ENCODE measurements at regions not wholly inside any gene's neighbourhood (a gene's known extent, or its start where the extent isn't known, plus 50 kb on each side); places are given as distances from the start of the nearest gene placed in this dataset.

DNA sequence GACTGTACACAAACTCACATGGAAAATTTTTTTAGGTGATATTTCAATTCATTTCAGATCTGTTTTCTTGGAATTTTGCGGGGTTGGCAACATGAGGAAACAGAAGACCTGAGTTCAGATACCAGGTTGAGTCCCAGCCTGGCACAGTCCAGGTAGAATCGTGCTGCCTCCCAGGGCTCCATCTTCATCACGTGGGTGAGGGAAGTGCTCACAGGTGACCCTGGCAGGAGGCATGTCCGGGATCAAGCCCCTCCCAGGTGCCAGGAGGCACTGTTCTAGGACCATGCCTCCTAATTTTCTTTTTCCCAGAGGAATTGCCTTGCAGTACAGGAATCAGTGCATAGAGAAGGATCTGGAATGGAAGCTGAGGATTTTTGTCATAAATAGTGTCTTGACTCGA, 318.3 kb upstream of the IRX4 start (continued):
- TF ChIP-seq ETS1 (IDR thresholded peaks at IDR 0.05) = no peak
- TF ChIP-seq STAT1 (IDR thresholded peaks at IDR 0.05; ENCODE audit: unreplicated experiment) = no peak
- TF ChIP-seq, protein P1, sequence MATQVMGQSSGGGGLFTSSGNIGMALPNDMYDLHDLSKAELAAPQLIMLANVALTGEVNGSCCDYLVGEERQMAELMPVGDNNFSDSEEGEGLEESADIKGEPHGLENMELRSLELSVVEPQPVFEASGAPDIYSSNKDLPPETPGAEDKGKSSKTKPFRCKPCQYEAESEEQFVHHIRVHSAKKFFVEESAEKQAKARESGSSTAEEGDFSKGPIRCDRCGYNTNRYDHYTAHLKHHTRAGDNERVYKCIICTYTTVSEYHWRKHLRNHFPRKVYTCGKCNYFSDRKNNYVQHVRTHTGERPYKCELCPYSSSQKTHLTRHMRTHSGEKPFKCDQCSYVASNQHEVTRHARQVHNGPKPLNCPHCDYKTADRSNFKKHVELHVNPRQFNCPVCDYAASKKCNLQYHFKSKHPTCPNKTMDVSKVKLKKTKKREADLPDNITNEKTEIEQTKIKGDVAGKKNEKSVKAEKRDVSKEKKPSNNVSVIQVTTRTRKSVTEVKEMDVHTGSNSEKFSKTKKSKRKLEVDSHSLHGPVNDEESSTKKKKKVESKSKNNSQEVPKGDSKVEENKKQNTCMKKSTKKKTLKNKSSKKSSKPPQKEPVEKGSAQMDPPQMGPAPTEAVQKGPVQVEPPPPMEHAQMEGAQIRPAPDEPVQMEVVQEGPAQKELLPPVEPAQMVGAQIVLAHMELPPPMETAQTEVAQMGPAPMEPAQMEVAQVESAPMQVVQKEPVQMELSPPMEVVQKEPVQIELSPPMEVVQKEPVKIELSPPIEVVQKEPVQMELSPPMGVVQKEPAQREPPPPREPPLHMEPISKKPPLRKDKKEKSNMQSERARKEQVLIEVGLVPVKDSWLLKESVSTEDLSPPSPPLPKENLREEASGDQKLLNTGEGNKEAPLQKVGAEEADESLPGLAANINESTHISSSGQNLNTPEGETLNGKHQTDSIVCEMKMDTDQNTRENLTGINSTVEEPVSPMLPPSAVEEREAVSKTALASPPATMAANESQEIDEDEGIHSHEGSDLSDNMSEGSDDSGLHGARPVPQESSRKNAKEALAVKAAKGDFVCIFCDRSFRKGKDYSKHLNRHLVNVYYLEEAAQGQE (IDR thresholded peaks at IDR 0.05; ENCODE audit: unreplicated experiment) = no peak
- no peak for TF ChIP-seq ZNF331 (CRISPR knock-in tag; IDR thresholded peaks at IDR 0.05; ENCODE audit: low read depth)
- TF ChIP-seq EZH2phosphoT487 (IDR thresholded peaks at IDR 0.05; ENCODE audit: unreplicated experiment) = no peak
- TF ChIP-seq CREB1 (CRISPR knock-in tag; IDR thresholded peaks at IDR 0.05; ENCODE audit: low read depth) = no peak
- no peak for TF ChIP-seq JUNB (IDR thresholded peaks at IDR 0.05; ENCODE audit: unreplicated experiment)
- TF ChIP-seq ZNF114 (CRISPR knock-in tag; IDR thresholded peaks at IDR 0.05) = no peak
- no peak for TF ChIP-seq NANOG (IDR thresholded peaks at IDR 0.05; ENCODE audit: borderline replicate concordance)
- no peak for TF ChIP-seq CTCF (conservative IDR thresholded peaks at IDR 0.05; ENCODE audit: low read depth in 2 of 2)

GRCh38 chr5:2200261-2200950, 317.7 kb upstream of the IRX4 start:
- Histone ChIP-seq H4K20me1 (replicated peaks; ENCODE audit: insufficient read depth) (no peaks in the 10 kb centered on the region), H3K36me3 (ENCODE audit: insufficient read depth) (no peaks in the 10 kb centered on the region), H3K4me3 (no peak overlapping the region), H3K27me3 (ENCODE audit: insufficient read depth) (no peaks in the 10 kb centered on the region), H2AFZ (no peak overlapping the region), H3K9me2 (ENCODE audit: insufficient read depth) (peaks cover 2% of the 10 kb centered on the region; the same call in 1 of the 2 replicates), H3K4me1 (ENCODE audit: insufficient read depth) (no peaks in the 10 kb centered on the region), H3K4me2 (no peak overlapping the region), H3F3A (replicated peaks; ENCODE audit: low read depth) (no peaks in the 10 kb centered on the region), H3K27ac (ENCODE audit: low read depth) (no peak overlapping the region), H3K79me2 (replicated peaks; ENCODE audit: insufficient read depth) (no peaks in the 10 kb centered on the region)
- Mint-ChIP-seq H3K27ac (no peak overlapping the region), H3K4me1 (peaks cover 17% of the 10 kb centered on the region), H3K27me3 (ENCODE audit: insufficient read depth, low read depth, poor library complexity) (peaks cover 2% of the 10 kb centered on the region), H3K36me3 (ENCODE audit: low read depth) (peaks cover 3% of the 10 kb centered on the region; the same call in 2 of the 3 replicates), H3K9me3 (peaks cover 8% of the 10 kb centered on the region), H3K4me3 (no peak overlapping the region)
- no peak for DNase-seq (ENCODE audit: low spot score)
- no peak for ATAC-seq
- TF ChIP-seq ZNF462 (CRISPR knock-in tag; IDR thresholded peaks at IDR 0.05) = no peak
- no peak for TF ChIP-seq ETS1 (IDR thresholded peaks at IDR 0.05)

Measured in GM23338 (cell line).